ENCODE measurements at regions not wholly inside any gene's neighbourhood (a gene's known extent, or its start where the extent isn't known, plus 50 kb on each side); places are given as distances from the start of the nearest gene placed in this dataset.
"Not testable (repeated sequence)": the region's sequence is repeated elsewhere in the genome, so short reads cannot be mapped to it uniquely, and the experiment has no call there.

GRCh38 chr7:136150311-136150710, 173.2 kb upstream of the MTPN start:
- DNase-seq: no peak

GRCh38 chr7:136148920-136149319, 171.8 kb upstream of the MTPN start:
- no peak for DNase-seq

- peak; percentile 32 for DNase-seq
Measured at GRCh38 chr7:136146925-136147324, 169.8 kb upstream of the MTPN start.

- no peak for DNase-seq
Measured at GRCh38 chr7:136144182-136144581, 167.0 kb upstream of the MTPN start.

- no peak for DNase-seq
Measured at GRCh38 chr7:136143271-136143670, 166.1 kb upstream of the MTPN start.

GRCh38 chr7:136142583-136142982, 165.4 kb upstream of the MTPN start:
- DNase-seq: no peak

GRCh38 chr7:136140469-136140868, 163.3 kb upstream of the MTPN start:
- no peak for DNase-seq

GRCh38 chr7:136139417-136139816, 162.3 kb upstream of the MTPN start:
- no peak for DNase-seq

GRCh38 chr7:136138991-136139390, 161.8 kb upstream of the MTPN start:
- no peak for DNase-seq

- no peak for DNase-seq
Measured at GRCh38 chr7:136136906-136137454, 159.8 kb upstream of the MTPN start.

GRCh38 chr7:136134503-136134902, 157.3 kb upstream of the MTPN start:
- no peak for DNase-seq

GRCh38 chr7:136133551-136133950, 156.4 kb upstream of the MTPN start:
- no peak for DNase-seq

GRCh38 chr7:136131304-136131630, 154.1 kb upstream of the MTPN start:
- DNase-seq: no peak

GRCh38 chr7:136130511-136131303, 153.5 kb upstream of the MTPN start:
- no peak for DNase-seq

GRCh38 chr7:136128050-136128449, 150.9 kb upstream of the MTPN start:
- no peak for DNase-seq

GRCh38 chr7:136123352-136123751, 146.2 kb upstream of the MTPN start:
- DNase-seq: no peak

GRCh38 chr7:136122026-136122425, 144.9 kb upstream of the MTPN start:
- DNase-seq: no peak

GRCh38 chr7:136117539-136117938, 140.4 kb upstream of the MTPN start:
- DNase-seq: no peak

- no peak for DNase-seq
Measured at GRCh38 chr7:136116186-136116585, 139.0 kb upstream of the MTPN start.

- peak; percentile 79 for DNase-seq
Measured at GRCh38 chr7:136114966-136115762, 138.0 kb upstream of the MTPN start.

- not testable (repeated sequence) for DNase-seq
Measured at GRCh38 chr7:136114467-136114866, 137.3 kb upstream of the MTPN start.

GRCh38 chr7:136109037-136109436, 131.9 kb upstream of the MTPN start:
- DNase-seq: not testable (repeated sequence)

- DNase-seq: no peak
Measured at GRCh38 chr7:136105191-136105590, 128.0 kb upstream of the MTPN start.

GRCh38 chr7:136104269-136104603, 127.1 kb upstream of the MTPN start:
- no peak for DNase-seq
